ENCODE measurements at regions not wholly inside any gene's neighbourhood (a gene's known extent, or its start where the extent isn't known, plus 50 kb on each side); places are given as distances from the start of the nearest gene placed in this dataset.

DNA sequence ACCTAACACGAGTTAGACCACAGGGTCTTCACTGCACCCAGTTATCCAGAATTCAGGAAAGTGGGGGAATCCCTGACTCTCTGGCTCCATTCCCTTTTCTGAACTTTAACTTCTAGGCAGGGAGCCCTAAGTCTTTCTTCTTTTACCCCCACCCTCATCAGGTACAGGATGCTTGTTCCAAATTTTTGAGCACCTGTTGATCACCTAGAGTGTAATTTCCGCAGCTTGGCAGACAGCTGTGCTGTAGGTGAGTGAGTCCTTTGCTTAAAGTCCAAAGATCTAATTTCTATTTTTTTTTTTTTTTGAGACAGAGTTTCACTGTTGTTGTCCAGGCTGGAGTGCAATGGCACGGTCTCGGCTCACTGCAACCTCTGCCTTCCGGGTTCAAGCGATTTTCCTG, 89.5 kb upstream of the AKIRIN2 start:
- Histone ChIP-seq H3K36me3 (ENCODE audit: control insufficient read depth in 2 of 3, insufficient read depth in 3 of 3, low read length in 3 of 3) (no peaks in the 10 kb centered on the region), H3K9ac (ENCODE audit: low read length in 3 of 3) (no peak overlapping the region), H3K27me3 (ENCODE audit: control insufficient read depth, insufficient read depth, low read length) (no peaks in the 10 kb centered on the region), H3K27ac (ENCODE audit: low read depth in 2 of 2, low read length in 2 of 2) (peak overlapping the region in 1 of 2 donors; percentile 58), H3K4me1 (ENCODE audit: control insufficient read depth in 2 of 3, insufficient read depth in 2 of 3, low read depth in 1 of 3, low read length in 3 of 3) (peaks cover 0 to 6% (median 2%) of the 10 kb centered on the region in 3 donors), H3K9me3 (ENCODE audit: control insufficient read depth in 2 of 3, insufficient read depth in 1 of 3, low read length in 3 of 3) (no peaks in the 10 kb centered on the region), H3K4me3 (ENCODE audit: low read length in 3 of 3) (no peak overlapping the region)
- TF ChIP-seq CTCF (IDR thresholded peaks at IDR 0.05; ENCODE audit: borderline replicate concordance, extremely low read depth, insufficient read depth), result no peak
- no peak for FAIRE-seq
- DNase-seq, result no peak
- intact Hi-C loops (cut with DNase I), result no loop called here

GRCh38 chr6:87791029-87791428, 89.0 kb upstream of the AKIRIN2 start:
- H3K27ac ChIP-seq (ENCODE audit: low read depth in 2 of 2, low read length in 2 of 2), result peak overlapping the region in 1 of 2 donors; percentile 58
- peaks cover 0 to 6% (median 2%) of the 10 kb centered on the region in 3 donors for H3K4me1 ChIP-seq (ENCODE audit: control insufficient read depth in 2 of 3, insufficient read depth in 2 of 3, low read depth in 1 of 3, low read length in 3 of 3)
- no peaks in the 10 kb centered on the region for H3K36me3 ChIP-seq (ENCODE audit: control insufficient read depth in 2 of 3, insufficient read depth in 3 of 3, low read length in 3 of 3)
- intact Hi-C loops (cut with DNase I), result no loop called here
- TF ChIP-seq CTCF (IDR thresholded peaks at IDR 0.05; ENCODE audit: borderline replicate concordance, extremely low read depth, insufficient read depth), result no peak
- FAIRE-seq, result no peak
- H3K27me3 ChIP-seq (ENCODE audit: control insufficient read depth, insufficient read depth, low read length), result no peaks in the 10 kb centered on the region
- no peak overlapping the region for H3K4me3 ChIP-seq (ENCODE audit: low read length in 3 of 3)
- H3K9me3 ChIP-seq (ENCODE audit: control insufficient read depth in 2 of 3, insufficient read depth in 1 of 3, low read length in 3 of 3), result no peaks in the 10 kb centered on the region
- DNase-seq, result peak in 2 of 5 donors; percentile 19 to 60
- no peak overlapping the region for H3K9ac ChIP-seq (ENCODE audit: low read length in 3 of 3)

- intact Hi-C loops (cut with DNase I), result no loop called here
- no peak for DNase-seq
- Histone ChIP-seq H3K27ac (ENCODE audit: low read depth in 2 of 2, low read length in 2 of 2) (peak overlapping the region in 1 of 2 donors; percentile 42), H3K36me3 (ENCODE audit: control insufficient read depth in 2 of 3, insufficient read depth in 3 of 3, low read length in 3 of 3) (no peaks in the 10 kb centered on the region), H3K9me3 (ENCODE audit: control insufficient read depth in 2 of 3, insufficient read depth in 1 of 3, low read length in 3 of 3) (no peaks in the 10 kb centered on the region), H3K4me3 (ENCODE audit: low read length in 3 of 3) (no peak overlapping the region), H3K27me3 (ENCODE audit: control insufficient read depth, insufficient read depth, low read length) (no peaks in the 10 kb centered on the region), H3K4me1 (ENCODE audit: control insufficient read depth in 2 of 3, insufficient read depth in 2 of 3, low read depth in 1 of 3, low read length in 3 of 3) (peaks cover 0 to 10% (median 2%) of the 10 kb centered on the region in 3 donors), H3K9ac (ENCODE audit: low read length in 3 of 3) (no peak overlapping the region)
- no peak for FAIRE-seq
- TF ChIP-seq CTCF (IDR thresholded peaks at IDR 0.05; ENCODE audit: borderline replicate concordance, extremely low read depth, insufficient read depth), result no peak
Observed at GRCh38 chr6:87789900-87790290, 87.9 kb upstream of the AKIRIN2 start.

All from kidney (tissue), 13 donors.